Endothelial cell of umbilical vein (primary cell): ENCODE measurements at regions not wholly inside any gene's neighbourhood (a gene's known extent, or its start where the extent isn't known, plus 50 kb on each side); places are given as distances from the start of the nearest gene placed in this dataset.

Experiments used
- BruUV-seq: library from RNA; stranded (reverse); fragments of 400-500 nt; replicated peaks from 2 replicates; lab custom pipeline; 2021; lab: Mats Ljungman, UMichigan
- CTCF ChIA-PET: fragments of 300-600, 350-600 bp; sonication (Branson Sonifier 250); formaldehyde crosslinking; loops from one replicate; lab custom pipeline; 2021; ENCODE audit warnings: antibody characterized with exemption, inconsistent platforms; lab: Charles Lee
- POLR2A ChIA-PET: fragments of 300-600, 350-600 bp; sonication (Branson Sonifier 250); formaldehyde crosslinking; loops from one replicate; lab custom pipeline; 2021; ENCODE audit warnings: antibody characterized with exemption, inconsistent platforms; lab: Charles Lee
- DNase-seq: peaks from one replicate; pipeline ENCODE4 v3.0.0-alpha.2; 2011; ENCODE audit warnings: low read depth, low spot score
- FAIRE-seq: peaks from 2 replicates; lab custom pipeline; 2011; peaks lifted over from hg19 to GRCh38; lab: Jason Lieb, UNC
- H2AFZ ChIP-seq: 2 replicates; pipeline ENCODE4 v1.6.0; 2012; ENCODE audit warnings: low read depth, low read length, control low read depth, inconsistent platforms
- H3K27ac ChIP-seq: 2 replicates; pipeline ENCODE4 v1.5.1; 2011; ENCODE audit warnings: low read depth, mild to moderate bottlenecking, control low read depth, low read length, moderate library complexity; ENCODE audit not compliant: insufficient read depth
- H3K27me3 ChIP-seq, 2 experiments: 2 replicates each; pipeline versions ENCODE4 v1.6.0 to v1.6.1; 2011; ENCODE audit warnings: low read length in 2 of 2, mixed read lengths in 1 of 2; ENCODE audit not compliant: control insufficient read depth in 2 of 2, insufficient read depth in 2 of 2
- H3K36me3 ChIP-seq, 2 experiments: 2 replicates in 1 of 2; 3 replicates in 1 of 2; pipeline ENCODE4 v1.5.1; 2011; ENCODE audit warnings: low read length in 2 of 2, mild to moderate bottlenecking in 1 of 2, moderate library complexity in 1 of 2; ENCODE audit not compliant: control insufficient read depth in 2 of 2, insufficient read depth in 2 of 2; ENCODE audit errors: extremely low read depth in 1 of 2
- H3K4me1 ChIP-seq: 3 replicates; pipeline ENCODE4 v1.5.1; 2011; ENCODE audit warnings: mild to moderate bottlenecking, low read length; ENCODE audit not compliant: control insufficient read depth, insufficient read depth; ENCODE audit errors: extremely low read depth
- H3K4me2 ChIP-seq: 2 replicates; pipeline ENCODE4 v1.6.1; 2011; ENCODE audit warnings: low read length, control low read depth, mixed read lengths; ENCODE audit not compliant: insufficient read depth
- H3K4me3 ChIP-seq, 3 experiments: fragments of 200-600 bp in 1 of 3; sonication (generic), shearing (Covaris generic) in 1 of 3; replicated peaks in 1 of 3; 2 replicates each; pipeline ENCODE4 v1.5.1; 2011 to 2016; ENCODE audit warnings: control low read depth in 3 of 3, low read length in 3 of 3, mild to moderate bottlenecking in 2 of 3, inconsistent platforms in 1 of 3, low read depth in 1 of 3, moderate library complexity in 1 of 3; ENCODE audit not compliant: insufficient read depth in 1 of 3
- H3K79me2 ChIP-seq: 2 replicates; pipeline ENCODE4 v1.6.0; 2012; ENCODE audit warnings: low read length, inconsistent platforms; ENCODE audit not compliant: control insufficient read depth, insufficient read depth
- H3K9ac ChIP-seq: replicated peaks from 2 replicates; pipeline ENCODE3; 2011; ENCODE audit warnings: low read length, control low read depth; ENCODE audit not compliant: insufficient read depth; ENCODE audit errors: extremely low read depth
- H3K9me1 ChIP-seq: replicated peaks from 3 replicates; pipeline ENCODE4 v1.6.0; 2011; ENCODE audit warnings: mild to moderate bottlenecking, low read length; ENCODE audit not compliant: control insufficient read depth, insufficient read depth; ENCODE audit errors: extremely low read depth
- H3K9me3 ChIP-seq: replicated peaks from 2 replicates; pipeline ENCODE4 v1.5.1; 2012; ENCODE audit warnings: low read length, inconsistent platforms; ENCODE audit not compliant: control insufficient read depth, insufficient read depth
- H4K20me1 ChIP-seq: replicated peaks from 2 replicates; pipeline ENCODE3; 2011; ENCODE audit warnings: mild to moderate bottlenecking, low read length; ENCODE audit not compliant: control insufficient read depth, insufficient read depth; ENCODE audit errors: extremely low read depth
- EZH2 ChIP-seq: IDR thresholded peaks from 2 replicates; pipeline ENCODE4 v1.6.1; 2012; ENCODE audit warnings: borderline replicate concordance, low read depth, mild to moderate bottlenecking, moderate library complexity, low read length, inconsistent platforms; ENCODE audit not compliant: severe bottlenecking
- FOS ChIP-seq: IDR thresholded peaks from 2 replicates; pipeline ENCODE4 v1.6.1; 2011; ENCODE audit warnings: mild to moderate bottlenecking, low read length, moderate library complexity, borderline replicate concordance; ENCODE audit not compliant: insufficient read depth
- GATA2 ChIP-seq: IDR thresholded peaks from 2 replicates; pipeline ENCODE4 v1.7.0; 2011; ENCODE audit warnings: low read depth, mild to moderate bottlenecking, moderate library complexity, mixed read lengths, low read length; ENCODE audit not compliant: insufficient read length, insufficient read depth
- JUN ChIP-seq: IDR thresholded peaks from 2 replicates; pipeline ENCODE4 v1.6.1; 2011; ENCODE audit warnings: borderline replicate concordance, low read depth; ENCODE audit not compliant: insufficient read length, insufficient read depth
- MYC ChIP-seq: IDR thresholded peaks from one replicate; pipeline ENCODE4 v1.6.1; 2011; ENCODE audit warnings: mild to moderate bottlenecking, low read depth, low read length
- POLR2A ChIP-seq: IDR thresholded peaks from 2 replicates; pipeline ENCODE4 v1.6.1; 2012; ENCODE audit warnings: low read depth, mild to moderate bottlenecking, control low read depth, low read length
- POLR2AphosphoS5 ChIP-seq: IDR thresholded peaks from 2 replicates; pipeline ENCODE4 v1.6.1; 2012; ENCODE audit warnings: low read depth, mild to moderate bottlenecking, control low read depth, low read length, moderate library complexity; ENCODE audit not compliant: insufficient read depth
- dilution Hi-C: fragments of 300-500 bp; cut with MboI; formaldehyde crosslinking; loops from one replicate; pipeline ENCODE4 v1.15.0; 2019; ENCODE audit warnings: low sequenced_read_pairs; ENCODE audit not compliant: extremely low pct_ligation_motif_present
- intact Hi-C: fragments of 100-400 bp; cut with micrococcal nuclease; formaldehyde crosslinking; loops from one replicate; pipeline ENCODE4 v1.10.0; 2022
- TF ChIP-seq, protein P1 (sequence below): IDR thresholded peaks from 2 replicates; pipeline ENCODE4 v1.6.1; 2011; ENCODE audit not compliant: insufficient read depth, insufficient read length
- TF ChIP-seq, protein P2 (sequence below), 2 donors: IDR thresholded peaks; 1 replicate in 1 of 2; 2 replicates in 1 of 2; pipeline ENCODE4 v1.5.1; 2011; ENCODE audit warnings: low read length in 2 of 2, mild to moderate bottlenecking in 2 of 2, moderate library complexity in 2 of 2, control low read depth in 1 of 2, inconsistent platforms in 1 of 2, low read depth in 1 of 2; ENCODE audit not compliant: insufficient read depth in 1 of 2; ENCODE audit errors: extremely low read depth in 1 of 2

GRCh38 chr4:31983246-31983645 is 1263.1 kb downstream of the PCDH7 start:
- FAIRE-seq, result no peak
- no peak overlapping the region for H3K9ac ChIP-seq

More at GRCh38 chr4:31983246-31983645, 1263.1 kb downstream of the PCDH7 start:
- dilution Hi-C loops, result no loop called here
- ChIA-PET CTCF (interaction anchor here (0.7 to 1.2 kb wide), 3 partner anchors 10 to 21 kb away, joined by 3 to 5 read pairs (median 3); no protein-coding TSS in a partner anchor), POLR2A (no interaction called here)
- Histone ChIP-seq H3K36me3 (no peaks in the 10 kb centered on the region), H3K4me1 (no peaks in the 10 kb centered on the region), H3K79me2 (no peaks in the 10 kb centered on the region), H2AFZ (no peak overlapping the region), H3K9me1 (no peaks in the 10 kb centered on the region), H3K27me3 (no peaks in the 10 kb centered on the region), H3K9me3 (no peaks in the 10 kb centered on the region), H3K4me3 (no peak overlapping the region), H3K4me2 (no peak overlapping the region), H4K20me1 (no peaks in the 10 kb centered on the region), H3K27ac (no peak overlapping the region)
- TF ChIP-seq, protein P1, sequence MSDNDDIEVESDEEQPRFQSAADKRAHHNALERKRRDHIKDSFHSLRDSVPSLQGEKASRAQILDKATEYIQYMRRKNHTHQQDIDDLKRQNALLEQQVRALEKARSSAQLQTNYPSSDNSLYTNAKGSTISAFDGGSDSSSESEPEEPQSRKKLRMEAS, result no peak
- TF ChIP-seq, protein P2, sequence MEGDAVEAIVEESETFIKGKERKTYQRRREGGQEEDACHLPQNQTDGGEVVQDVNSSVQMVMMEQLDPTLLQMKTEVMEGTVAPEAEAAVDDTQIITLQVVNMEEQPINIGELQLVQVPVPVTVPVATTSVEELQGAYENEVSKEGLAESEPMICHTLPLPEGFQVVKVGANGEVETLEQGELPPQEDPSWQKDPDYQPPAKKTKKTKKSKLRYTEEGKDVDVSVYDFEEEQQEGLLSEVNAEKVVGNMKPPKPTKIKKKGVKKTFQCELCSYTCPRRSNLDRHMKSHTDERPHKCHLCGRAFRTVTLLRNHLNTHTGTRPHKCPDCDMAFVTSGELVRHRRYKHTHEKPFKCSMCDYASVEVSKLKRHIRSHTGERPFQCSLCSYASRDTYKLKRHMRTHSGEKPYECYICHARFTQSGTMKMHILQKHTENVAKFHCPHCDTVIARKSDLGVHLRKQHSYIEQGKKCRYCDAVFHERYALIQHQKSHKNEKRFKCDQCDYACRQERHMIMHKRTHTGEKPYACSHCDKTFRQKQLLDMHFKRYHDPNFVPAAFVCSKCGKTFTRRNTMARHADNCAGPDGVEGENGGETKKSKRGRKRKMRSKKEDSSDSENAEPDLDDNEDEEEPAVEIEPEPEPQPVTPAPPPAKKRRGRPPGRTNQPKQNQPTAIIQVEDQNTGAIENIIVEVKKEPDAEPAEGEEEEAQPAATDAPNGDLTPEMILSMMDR (IDR thresholded peaks at IDR 0.05; ENCODE audit: extremely low read depth in 1 of 2, insufficient read depth in 1 of 2, low read depth in 1 of 2, low read length in 2 of 2), result no peak
- TF ChIP-seq MYC (no peak), JUN (no peak), FOS (no peak), POLR2AphosphoS5 (no peak), EZH2 (no peak), GATA2 (no peak), POLR2A (no peak)
- no TSS peak for BruUV-seq
- intact Hi-C loops, result no loop called here
- DNase-seq, result no peak
